PC-9 (cell line): ENCODE measurements at regions not wholly inside any gene's neighbourhood (a gene's known extent, or its start where the extent isn't known, plus 50 kb on each side); places are given as distances from the start of the nearest gene placed in this dataset.

Experiments
- CTCF ChIP-seq: fragments of 200-600 bp; sonication (generic); conservative IDR thresholded peaks from 2 replicates; pipeline ENCODE4 v1.6.1; 2017; ENCODE audit warnings: mixed run types, antibody characterized with exemption, mild to moderate bottlenecking, moderate library complexity
- EZH2 ChIP-seq: fragments of 200-600 bp; sonication (generic); IDR thresholded peaks from 2 replicates; pipeline ENCODE4 v1.8.0; 2017; ENCODE audit warnings: antibody characterized with exemption, low read depth

DNA sequence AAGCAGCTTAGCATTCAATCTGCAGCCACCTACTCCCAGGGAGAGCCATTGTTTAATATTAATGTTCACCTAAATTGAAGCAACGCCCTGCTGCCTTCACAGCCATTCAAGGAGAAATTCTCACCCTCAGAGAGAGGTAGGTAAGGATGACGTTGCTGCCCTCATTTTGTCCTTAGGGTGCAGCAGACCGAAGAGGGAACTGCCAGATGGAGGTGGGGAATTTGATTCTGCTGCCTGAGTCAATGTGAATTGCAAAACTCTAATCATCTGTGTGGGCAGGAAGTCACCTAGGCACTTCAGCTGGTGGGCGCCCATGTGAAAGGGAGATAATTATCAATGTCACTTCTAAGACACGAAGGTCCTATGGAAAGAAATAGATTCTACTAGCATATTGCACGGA is 503.4 kb downstream of the TBC1D4 start:
- TF ChIP-seq CTCF (no peak), EZH2 (no peak)
